ENCODE measurements at regions not wholly inside any gene's neighbourhood (a gene's known extent, or its start where the extent isn't known, plus 50 kb on each side); places are given as distances from the start of the nearest gene placed in this dataset.

DNA sequence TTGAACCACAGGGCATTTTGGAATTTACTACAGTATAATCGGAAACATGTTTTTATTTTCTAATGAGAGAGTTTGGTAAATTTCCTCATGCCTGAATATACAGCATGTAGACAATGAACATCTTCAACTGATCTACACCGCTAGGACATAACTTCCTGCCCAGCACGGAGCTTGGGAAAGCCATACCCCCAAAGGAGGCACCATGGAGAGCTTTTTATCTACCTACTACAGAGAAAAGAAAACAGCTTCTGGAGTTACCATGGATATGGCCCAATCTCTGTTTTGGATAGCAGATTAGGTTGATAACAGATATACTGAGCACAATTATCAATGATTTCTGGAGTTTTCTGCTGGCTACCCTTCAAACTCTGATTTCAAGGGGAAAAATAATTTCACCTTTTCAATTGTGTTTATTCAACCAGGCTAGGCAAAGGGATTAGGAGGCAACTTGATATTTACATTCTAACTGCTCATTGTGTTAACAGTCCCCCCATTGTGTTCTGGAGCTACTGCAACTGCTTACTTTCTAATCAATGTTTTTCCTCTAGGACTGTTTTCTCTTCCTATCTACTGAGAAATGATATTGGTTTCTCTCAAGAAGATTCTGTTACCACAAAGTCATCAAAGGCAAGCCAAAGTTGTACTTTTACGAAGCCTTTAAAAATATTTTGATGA lies 123.0 kb upstream of the ARHGAP28 start:
- TF ChIP-seq CTCF (IDR thresholded peaks at IDR 0.05; ENCODE audit: low read depth, low read length), result no peak
- Histone ChIP-seq H3K27ac (no peak overlapping the region), H3K4me3 (ENCODE audit: low read depth, low read length) (no peak overlapping the region), H3K27me3 (ENCODE audit: insufficient read depth, low read depth, severe bottlenecking) (no peaks in the 10 kb centered on the region), H3K36me3 (no peaks in the 10 kb centered on the region), H3K9me3 (ENCODE audit: severe bottlenecking) (no peaks in the 10 kb centered on the region)
- DNase-seq, result no peak

- no peaks in the 10 kb centered on the region for H3K9me3 ChIP-seq (ENCODE audit: severe bottlenecking)
- no peaks in the 10 kb centered on the region for H3K27me3 ChIP-seq (ENCODE audit: insufficient read depth, low read depth, severe bottlenecking)
These were observed 122.2 kb upstream of the ARHGAP28 start for GRCh38 chr18:6607343-6607742.

DNA sequence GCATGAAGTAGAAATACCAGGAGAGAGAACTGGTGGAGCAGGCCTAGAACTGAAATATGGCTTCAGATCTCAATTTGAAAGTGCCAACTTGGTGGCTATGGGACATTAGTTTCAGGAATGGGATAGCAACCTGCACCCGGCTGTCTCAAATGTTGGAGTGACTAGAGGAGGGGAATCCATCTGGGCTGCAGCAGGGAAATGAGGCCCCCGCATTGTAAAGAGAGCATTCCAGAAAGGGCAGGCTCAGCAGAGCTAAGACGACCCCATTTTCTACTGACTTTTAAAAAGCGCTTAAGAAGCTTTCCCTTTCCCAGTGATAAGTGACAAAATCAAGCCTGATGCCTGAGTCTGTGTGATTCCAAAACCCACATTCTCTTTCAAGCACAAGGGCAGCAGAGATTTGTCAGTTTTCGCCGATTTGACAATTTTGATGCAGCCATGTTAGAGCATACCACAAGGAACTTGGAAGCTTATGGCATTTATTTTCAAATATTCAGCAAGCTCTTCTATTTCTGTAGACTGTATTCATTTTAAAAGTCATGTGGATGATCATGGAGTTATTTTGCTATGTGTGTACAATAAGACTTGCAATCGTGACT lies 119.8 kb upstream of the ARHGAP28 start:
- Histone ChIP-seq H3K9me3 (ENCODE audit: severe bottlenecking) (peaks cover 4% of the 10 kb centered on the region), H3K36me3 (no peaks in the 10 kb centered on the region), H3K27me3 (ENCODE audit: insufficient read depth, low read depth, severe bottlenecking) (no peaks in the 10 kb centered on the region), H3K27ac (no peak overlapping the region; the same call in 1 of the 2 replicates), H3K4me3 (ENCODE audit: low read depth, low read length) (no peak overlapping the region)
- no peak for DNase-seq
- no peak for TF ChIP-seq CTCF (IDR thresholded peaks at IDR 0.05; ENCODE audit: low read depth, low read length)

More at GRCh38 chr18:6607343-6607742, 122.2 kb upstream of the ARHGAP28 start:
- Histone ChIP-seq H3K4me3 (ENCODE audit: low read depth, low read length) (no peak overlapping the region), H3K36me3 (no peaks in the 10 kb centered on the region), H3K27ac (no peak overlapping the region)
- no peak for DNase-seq
- no peak for TF ChIP-seq CTCF (IDR thresholded peaks at IDR 0.05; ENCODE audit: low read depth, low read length)

GRCh38 chr18:6610466-6610865 lies 119.0 kb upstream of the ARHGAP28 start:
- peaks cover 4% of the 10 kb centered on the region for H3K9me3 ChIP-seq (ENCODE audit: severe bottlenecking)
- no peak overlapping the region for H3K4me3 ChIP-seq (ENCODE audit: low read depth, low read length)
- no peaks in the 10 kb centered on the region for H3K27me3 ChIP-seq (ENCODE audit: insufficient read depth, low read depth, severe bottlenecking)
- no peak for DNase-seq
- no peak for TF ChIP-seq CTCF (IDR thresholded peaks at IDR 0.05; ENCODE audit: low read depth, low read length)
- H3K27ac ChIP-seq, result no peak overlapping the region; the same call in 1 of the 2 replicates
- H3K36me3 ChIP-seq, result no peaks in the 10 kb centered on the region

DNA sequence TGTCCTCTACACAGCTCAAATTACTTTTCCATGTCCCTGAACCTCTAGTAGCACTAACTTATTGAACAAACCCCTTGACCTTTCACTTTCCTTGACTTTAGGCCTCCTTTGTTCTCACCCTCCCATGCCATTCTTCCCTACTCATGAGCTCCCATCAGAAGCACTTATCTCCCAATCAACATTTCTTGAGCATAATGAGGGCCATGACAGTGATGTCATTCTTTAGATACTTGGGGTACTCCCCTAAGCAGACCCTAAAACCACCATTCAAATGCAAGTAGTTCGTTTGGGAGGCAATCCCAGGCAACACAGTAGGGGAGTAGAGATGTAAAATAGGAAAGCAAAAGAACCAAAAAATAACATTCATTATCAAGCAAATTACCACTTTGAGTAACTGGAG lies 115.9 kb upstream of the ARHGAP28 start:
- Histone ChIP-seq H3K9me3 (ENCODE audit: severe bottlenecking) (peaks cover 4% of the 10 kb centered on the region), H3K27me3 (ENCODE audit: insufficient read depth, low read depth, severe bottlenecking) (no peaks in the 10 kb centered on the region), H3K36me3 (no peaks in the 10 kb centered on the region), H3K27ac (no peak overlapping the region), H3K4me3 (ENCODE audit: low read depth, low read length) (no peak overlapping the region)
- no peak for DNase-seq
- TF ChIP-seq CTCF (IDR thresholded peaks at IDR 0.05; ENCODE audit: low read depth, low read length), result no peak
